SJSA1 (cell line): ENCODE measurements at regions not wholly inside any gene's neighbourhood (a gene's known extent, or its start where the extent isn't known, plus 50 kb on each side); places are given as distances from the start of the nearest gene placed in this dataset.

ENCODE experiments used
- DNase-seq, 2 experiments: peaks; one replicate each; pipeline ENCODE4 v3.0.0-alpha.2; 2015 to 2020; ENCODE audit warnings: low spot score in 2 of 2, low read depth in 1 of 2
- H3K27ac ChIP-seq: fragments of 250-450 bp; sonication (Bioruptor Pico); 2 replicates; pipeline ENCODE4 v1.5.1; 2020; ENCODE audit warnings: mild to moderate bottlenecking, moderate library complexity
- H3K27me3 ChIP-seq: fragments of 250-450 bp; sonication (Bioruptor Pico); replicated peaks from 2 replicates; pipeline ENCODE4 v1.5.1; 2020; ENCODE audit warnings: mild to moderate bottlenecking, moderate library complexity
- H3K36me3 ChIP-seq: fragments of 250-450 bp; sonication (Bioruptor Pico); 2 replicates; pipeline ENCODE4 v1.5.1; 2020; ENCODE audit warnings: mild to moderate bottlenecking
- H3K4me1 ChIP-seq: fragments of 250-450 bp; sonication (Bioruptor Pico); replicated peaks from 2 replicates; pipeline ENCODE4 v1.6.1; 2021; ENCODE audit warnings: mild to moderate bottlenecking
- H3K4me3 ChIP-seq: fragments of 250-450 bp; sonication (Bioruptor Pico); 2 replicates; pipeline ENCODE4 v1.5.1; 2020; ENCODE audit warnings: mild to moderate bottlenecking
- H3K9me3 ChIP-seq: fragments of 250-450 bp; sonication (Bioruptor Pico); replicated peaks from 2 replicates; pipeline ENCODE4 v1.5.1; 2020; ENCODE audit warnings: mild to moderate bottlenecking

DNA sequence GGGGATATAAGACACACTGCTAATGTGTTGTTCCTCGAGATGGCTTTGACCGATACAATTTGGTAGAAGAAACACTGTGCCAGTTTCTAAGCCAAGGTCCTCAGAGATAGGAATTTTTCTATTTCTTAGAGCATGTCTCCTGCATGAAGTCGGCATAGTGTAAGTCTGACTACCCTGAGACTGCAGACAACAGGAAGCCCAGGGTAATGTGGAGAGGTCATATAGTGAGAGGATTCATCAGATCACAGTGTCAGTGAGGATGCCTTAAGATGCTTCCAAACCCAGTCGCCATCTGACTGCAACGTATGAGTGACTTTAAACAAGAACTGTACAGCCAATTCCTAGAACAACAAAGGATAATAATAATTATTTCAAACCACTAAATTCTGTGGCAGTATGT, 818.3 kb upstream of the GYPC start:
- H3K27ac ChIP-seq, result no peak overlapping the region
- no peak overlapping the region for H3K4me3 ChIP-seq
- DNase-seq, result no peak
- H3K9me3 ChIP-seq, result peaks cover 4% of the 10 kb centered on the region; the same call in 1 of the 2 replicates
- H3K36me3 ChIP-seq, result no peaks in the 10 kb centered on the region
- H3K4me1 ChIP-seq, result no peaks in the 10 kb centered on the region
- H3K27me3 ChIP-seq, result no peaks in the 10 kb centered on the region

DNA sequence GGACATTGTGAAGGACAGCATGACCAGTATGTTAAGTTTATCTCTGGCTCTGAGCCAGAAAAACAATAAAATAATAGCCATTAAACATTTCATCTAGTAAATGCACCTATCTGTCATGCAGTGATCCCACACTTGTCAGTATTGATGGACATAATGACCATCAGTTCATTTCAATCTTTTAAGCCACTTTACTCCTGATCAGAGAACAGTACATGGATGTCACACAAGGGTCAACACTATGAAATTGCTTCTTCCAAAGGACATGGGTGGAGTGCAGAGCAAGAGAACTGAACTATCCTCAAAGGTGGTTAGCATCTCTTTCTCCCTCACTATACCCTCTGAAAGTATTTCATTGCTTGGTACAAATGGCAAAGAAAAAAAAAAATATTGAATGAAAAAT, 816.0 kb upstream of the GYPC start:
- no peaks in the 10 kb centered on the region for H3K27me3 ChIP-seq
- H3K4me3 ChIP-seq, result no peak overlapping the region
- H3K9me3 ChIP-seq, result peaks cover 4% of the 10 kb centered on the region
- H3K27ac ChIP-seq, result no peak overlapping the region
- H3K4me1 ChIP-seq, result no peaks in the 10 kb centered on the region
- H3K36me3 ChIP-seq, result no peaks in the 10 kb centered on the region
- no peak for DNase-seq

DNA sequence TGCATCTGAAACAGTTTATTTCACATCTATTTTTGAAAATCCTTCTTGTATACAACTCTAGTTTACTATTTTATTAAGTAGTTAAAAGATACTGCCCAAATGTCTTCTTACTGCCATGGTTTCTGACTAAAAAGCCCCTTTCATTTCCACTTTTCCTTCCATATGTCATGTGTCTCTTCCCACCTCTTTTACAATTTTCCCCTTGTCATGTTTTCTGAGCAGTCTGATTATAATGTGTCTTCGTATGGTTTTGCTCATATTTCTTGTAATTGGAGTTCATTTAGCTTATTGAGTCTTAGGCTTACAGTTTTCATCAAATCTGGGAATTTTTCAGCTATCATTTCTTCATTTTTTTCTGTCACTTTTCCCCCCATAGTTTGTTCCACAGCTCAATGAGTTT, 813.9 kb upstream of the GYPC start:
- Histone ChIP-seq H3K4me3 (no peak overlapping the region), H3K9me3 (peaks cover 4% of the 10 kb centered on the region), H3K36me3 (no peaks in the 10 kb centered on the region), H3K27ac (no peak overlapping the region), H3K4me1 (no peaks in the 10 kb centered on the region), H3K27me3 (no peaks in the 10 kb centered on the region)
- DNase-seq, result no peak

DNA sequence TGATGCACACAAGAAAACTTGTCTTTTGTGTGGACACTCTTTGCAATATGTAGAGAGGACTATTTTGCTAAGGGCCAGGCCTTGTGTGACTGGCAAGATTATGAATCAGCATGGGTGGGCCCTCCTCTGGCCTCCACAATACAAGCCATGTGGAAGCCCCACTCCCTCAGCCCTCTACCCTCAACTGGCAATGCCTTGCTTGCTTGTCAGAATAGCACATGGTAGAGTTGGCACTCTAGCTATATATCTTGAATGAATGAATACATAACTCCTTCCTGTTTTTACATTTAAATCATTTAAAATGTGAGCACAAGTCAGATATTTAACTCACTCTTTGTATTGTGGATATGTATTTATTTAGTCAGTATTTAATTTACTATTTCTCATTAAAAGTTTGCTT, 805.4 kb upstream of the GYPC start:
- Histone ChIP-seq H3K4me3 (no peak overlapping the region), H3K36me3 (no peaks in the 10 kb centered on the region), H3K27ac (no peak overlapping the region), H3K27me3 (no peaks in the 10 kb centered on the region), H3K9me3 (no peaks in the 10 kb centered on the region; the same call in 1 of the 2 replicates), H3K4me1 (no peaks in the 10 kb centered on the region)
- DNase-seq, result no peak

DNA sequence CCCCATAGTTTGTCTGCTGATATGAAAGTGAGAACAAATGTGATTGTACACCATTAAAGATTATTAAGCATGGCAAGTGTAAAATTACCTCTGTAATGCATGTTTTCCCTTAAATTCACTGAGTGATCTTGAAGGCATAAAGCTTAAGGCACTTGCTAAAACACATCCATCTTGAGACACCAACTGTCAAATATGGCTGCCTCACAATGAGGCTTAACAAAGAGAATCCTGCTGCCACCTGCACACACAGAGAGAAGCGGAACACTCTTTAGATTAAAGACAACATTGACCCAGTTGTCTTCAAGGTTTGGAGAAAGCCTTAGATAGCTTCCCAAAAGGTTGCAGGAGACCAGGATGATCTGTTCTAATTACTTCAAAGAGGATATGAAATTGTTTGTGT, 803.6 kb upstream of the GYPC start:
- no peaks in the 10 kb centered on the region for H3K27me3 ChIP-seq
- H3K4me1 ChIP-seq, result no peaks in the 10 kb centered on the region
- H3K4me3 ChIP-seq, result no peak overlapping the region
- no peak overlapping the region for H3K27ac ChIP-seq
- H3K36me3 ChIP-seq, result no peaks in the 10 kb centered on the region
- H3K9me3 ChIP-seq, result no peaks in the 10 kb centered on the region; the same call in 1 of the 2 replicates
- DNase-seq, result no peak

DNA sequence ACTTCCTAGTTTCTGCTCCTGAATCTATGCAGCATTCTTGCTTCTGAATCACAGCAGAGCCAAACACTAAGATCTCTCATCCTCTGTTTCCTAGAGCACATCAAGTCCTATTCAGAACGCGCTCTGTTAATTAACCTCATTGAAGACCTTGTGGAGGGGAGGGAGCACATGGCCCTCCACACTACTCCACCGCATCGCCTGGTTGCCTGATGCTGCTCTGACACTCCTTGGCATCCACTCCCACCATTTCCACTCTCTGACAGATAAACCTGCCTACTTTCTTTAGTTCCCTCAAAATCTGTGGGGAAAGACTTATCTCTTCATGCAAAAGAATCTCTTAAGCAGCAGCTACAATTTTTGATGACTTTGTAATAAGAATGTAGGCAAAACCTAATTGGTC, 802.3 kb upstream of the GYPC start:
- Histone ChIP-seq H3K9me3 (no peaks in the 10 kb centered on the region; the same call in 1 of the 2 replicates), H3K36me3 (no peaks in the 10 kb centered on the region), H3K27ac (no peak overlapping the region), H3K4me3 (no peak overlapping the region), H3K4me1 (no peaks in the 10 kb centered on the region), H3K27me3 (no peaks in the 10 kb centered on the region)
- no peak for DNase-seq

DNA sequence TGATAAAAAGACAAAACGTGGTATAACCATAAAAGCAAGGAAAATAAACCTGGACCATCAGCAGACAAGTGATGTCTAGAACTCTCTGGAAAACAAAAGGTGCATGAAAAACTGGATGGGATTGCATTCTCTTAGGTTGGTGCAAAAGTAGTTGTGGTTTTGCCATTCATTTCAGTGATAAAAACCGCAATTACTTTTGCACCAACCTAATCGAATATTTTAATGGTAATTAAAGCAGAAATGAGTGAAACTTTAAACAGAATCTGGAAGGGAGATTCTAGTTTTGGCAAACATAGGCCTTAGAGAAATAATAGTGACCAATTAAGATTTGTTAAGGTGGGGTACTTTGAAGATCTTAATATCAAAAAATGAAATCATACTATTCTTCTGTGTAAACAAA, 800.8 kb upstream of the GYPC start:
- H3K36me3 ChIP-seq, result no peaks in the 10 kb centered on the region
- no peaks in the 10 kb centered on the region; the same call in 1 of the 2 replicates for H3K9me3 ChIP-seq
- H3K4me3 ChIP-seq, result no peak overlapping the region
- no peak overlapping the region for H3K27ac ChIP-seq
- H3K27me3 ChIP-seq, result no peaks in the 10 kb centered on the region
- no peak for DNase-seq
- no peaks in the 10 kb centered on the region for H3K4me1 ChIP-seq

DNA sequence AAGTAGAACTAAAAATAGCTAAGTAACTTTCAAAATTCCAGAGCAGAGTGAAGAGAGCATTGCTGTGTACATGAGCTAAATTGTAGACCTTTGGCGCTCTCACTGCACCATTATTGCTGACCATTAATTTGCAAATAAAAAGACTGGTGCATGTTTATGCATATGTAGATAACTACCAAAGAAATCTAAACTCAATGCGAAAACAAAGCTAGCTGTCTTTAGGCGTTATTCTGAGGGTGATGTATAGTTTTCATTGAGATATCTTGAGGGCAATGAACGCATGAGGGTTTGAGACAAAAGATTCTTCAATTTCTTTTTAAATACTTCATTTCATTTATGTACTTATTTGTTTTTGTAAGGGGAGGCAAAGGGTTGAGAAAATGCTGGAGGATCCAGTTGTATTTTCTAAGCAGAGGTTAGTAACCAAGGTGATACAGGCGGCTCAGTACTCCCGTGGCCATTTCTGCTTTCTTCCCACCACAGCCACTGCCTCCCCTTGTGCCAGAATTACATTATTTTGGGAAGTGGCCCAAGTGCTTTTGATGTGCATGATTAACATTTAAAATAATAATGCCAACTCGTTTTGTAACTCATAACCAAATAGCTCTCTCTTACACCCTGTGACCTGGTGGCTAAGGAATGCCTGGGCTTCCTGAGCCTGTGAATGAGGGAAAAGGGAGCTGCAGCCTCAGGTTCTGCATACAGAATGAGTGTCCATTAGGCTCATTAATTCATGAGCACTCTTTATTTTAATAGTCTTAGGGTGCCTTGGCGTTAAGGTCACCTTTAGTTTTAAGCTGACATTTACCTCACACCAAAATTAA, 797.8 kb upstream of the GYPC start:
- H3K9me3 ChIP-seq, result no peaks in the 10 kb centered on the region; the same call in 1 of the 2 replicates
- no peak overlapping the region for H3K27ac ChIP-seq
- no peak overlapping the region for H3K4me3 ChIP-seq
- H3K4me1 ChIP-seq, result no peaks in the 10 kb centered on the region
- no peak for DNase-seq
- H3K36me3 ChIP-seq, result no peaks in the 10 kb centered on the region
- H3K27me3 ChIP-seq, result no peaks in the 10 kb centered on the region

DNA sequence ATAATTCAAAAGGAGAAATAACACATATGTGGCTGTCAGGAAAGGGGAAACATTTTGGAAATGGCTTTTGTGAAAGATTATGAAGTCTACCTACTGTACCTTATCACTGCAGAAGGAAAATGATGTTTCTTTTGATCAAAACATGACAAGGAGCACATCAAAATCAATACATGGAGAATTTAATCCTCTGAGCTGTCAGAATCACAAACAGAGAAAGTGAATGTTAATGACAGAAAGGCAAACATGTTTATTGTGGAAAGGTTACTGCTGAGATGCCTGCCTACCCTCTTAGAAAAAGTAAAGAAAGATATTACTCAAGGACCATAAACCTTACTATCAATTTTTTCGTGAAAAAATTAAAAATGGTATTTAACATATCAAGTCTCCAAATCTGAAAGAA, 794.5 kb upstream of the GYPC start:
- no peaks in the 10 kb centered on the region for H3K36me3 ChIP-seq
- H3K27me3 ChIP-seq, result no peaks in the 10 kb centered on the region
- H3K4me3 ChIP-seq, result no peak overlapping the region
- no peak for DNase-seq
- no peak overlapping the region for H3K27ac ChIP-seq
- no peaks in the 10 kb centered on the region; the same call in 1 of the 2 replicates for H3K9me3 ChIP-seq
- H3K4me1 ChIP-seq, result no peaks in the 10 kb centered on the region

DNA sequence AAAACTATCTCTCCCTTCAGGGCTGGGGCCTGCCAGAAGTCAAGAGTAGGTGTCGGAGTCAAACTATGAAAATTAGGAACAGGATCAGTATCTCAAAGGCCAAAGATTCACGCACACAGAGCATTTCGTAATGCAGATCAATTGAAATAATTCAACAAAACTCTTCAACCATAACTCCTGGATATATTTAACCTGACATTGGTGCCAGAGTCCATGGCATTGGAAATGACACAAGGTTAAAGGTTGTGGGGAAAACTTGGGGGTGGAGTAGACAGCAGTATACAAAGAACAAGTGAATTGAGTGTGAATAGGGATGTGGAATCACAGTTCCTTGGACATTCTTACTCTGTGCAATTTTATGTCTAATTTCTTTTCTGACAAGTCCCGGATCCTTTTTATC, 788.0 kb upstream of the GYPC start:
- Histone ChIP-seq H3K4me3 (no peak overlapping the region), H3K4me1 (no peaks in the 10 kb centered on the region), H3K27ac (no peak overlapping the region), H3K27me3 (no peaks in the 10 kb centered on the region), H3K9me3 (no peaks in the 10 kb centered on the region), H3K36me3 (no peaks in the 10 kb centered on the region)
- DNase-seq, result no peak

DNA sequence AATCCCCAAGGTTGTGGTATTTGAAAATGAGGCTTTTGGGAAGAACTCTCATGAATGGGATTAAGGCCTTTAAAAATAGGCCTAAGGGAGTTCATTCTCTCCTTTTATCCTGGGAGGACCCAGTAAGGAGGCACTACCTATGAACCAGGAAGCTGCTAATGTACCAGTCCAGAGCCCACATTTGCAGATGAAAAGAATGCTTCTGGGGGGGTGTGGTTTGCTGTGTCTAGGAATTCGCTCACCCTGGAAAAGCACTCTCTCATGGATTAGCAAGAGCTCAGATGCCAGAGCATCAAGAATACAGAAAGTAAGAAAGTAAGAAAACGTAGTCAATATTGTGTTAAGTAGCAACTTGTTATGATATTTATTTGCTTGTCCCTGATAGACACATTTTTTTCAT, 785.7 kb upstream of the GYPC start:
- no peak overlapping the region for H3K4me3 ChIP-seq
- no peaks in the 10 kb centered on the region for H3K4me1 ChIP-seq
- H3K27ac ChIP-seq, result no peak overlapping the region
- no peaks in the 10 kb centered on the region for H3K36me3 ChIP-seq
- DNase-seq, result no peak
- H3K9me3 ChIP-seq, result no peaks in the 10 kb centered on the region
- no peaks in the 10 kb centered on the region for H3K27me3 ChIP-seq

DNA sequence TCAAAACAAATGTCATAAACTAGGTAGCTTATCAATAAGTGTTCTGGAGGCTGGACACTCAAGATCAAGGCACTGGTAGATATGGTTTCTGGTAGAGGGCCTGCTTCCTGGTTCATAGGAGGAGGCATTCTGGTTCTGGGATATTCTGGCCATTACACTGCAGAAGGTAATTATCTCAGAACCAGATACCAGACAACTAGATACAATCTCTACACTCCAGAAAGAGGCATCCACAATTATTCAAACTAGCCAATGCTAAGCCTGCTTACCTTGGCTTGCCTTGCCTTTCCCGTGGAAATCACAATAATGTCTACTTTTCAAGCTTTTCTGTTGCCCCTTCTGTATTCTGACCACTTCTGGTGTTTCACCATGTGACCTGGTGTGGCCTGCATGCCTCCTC, 785.2 kb upstream of the GYPC start:
- no peak overlapping the region for H3K27ac ChIP-seq
- no peaks in the 10 kb centered on the region for H3K9me3 ChIP-seq
- H3K36me3 ChIP-seq, result no peaks in the 10 kb centered on the region
- DNase-seq, result no peak
- H3K4me3 ChIP-seq, result no peak overlapping the region
- no peaks in the 10 kb centered on the region for H3K27me3 ChIP-seq
- H3K4me1 ChIP-seq, result no peaks in the 10 kb centered on the region

DNA sequence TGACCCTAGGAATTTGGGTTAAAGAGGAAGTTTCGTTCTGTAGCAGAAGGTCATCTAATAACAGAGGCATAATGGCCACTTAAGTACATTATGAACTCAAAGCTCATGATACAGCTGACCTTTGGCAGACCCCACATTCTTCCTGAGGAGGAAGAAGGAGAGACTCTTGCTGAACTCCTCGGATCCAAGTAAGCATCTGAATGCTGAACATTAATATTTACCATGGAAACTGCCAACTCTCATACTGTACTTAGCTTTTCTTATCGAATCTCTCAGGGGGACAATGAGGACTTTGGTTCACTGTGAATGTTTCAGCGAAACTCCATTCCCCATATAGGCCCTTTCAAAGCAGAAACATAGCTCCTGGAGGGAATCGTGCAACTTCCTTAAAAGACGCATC, 781.4 kb upstream of the GYPC start:
- Histone ChIP-seq H3K36me3 (no peaks in the 10 kb centered on the region), H3K27me3 (no peaks in the 10 kb centered on the region), H3K4me1 (no peaks in the 10 kb centered on the region), H3K27ac (no peak overlapping the region), H3K4me3 (no peak overlapping the region), H3K9me3 (no peaks in the 10 kb centered on the region; the same call in 1 of the 2 replicates)
- DNase-seq, result no peak

DNA sequence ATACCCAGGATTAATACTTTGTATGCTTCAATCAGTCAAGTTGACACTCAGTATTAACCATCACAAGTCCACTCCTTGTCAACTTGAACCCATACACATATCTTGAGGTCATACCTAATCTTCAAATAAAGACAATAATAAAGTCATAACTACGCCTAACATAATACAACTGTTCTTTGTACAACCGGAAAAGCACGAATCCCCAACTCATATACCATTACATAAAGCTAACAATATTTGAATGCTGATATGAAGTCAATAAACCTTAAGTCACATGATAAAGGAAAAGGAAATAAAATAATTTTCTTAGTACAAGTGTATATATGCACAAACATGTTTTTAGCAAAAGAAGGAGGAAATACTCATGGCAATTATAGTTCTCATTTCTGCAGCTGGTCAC, 770.6 kb upstream of the GYPC start:
- Histone ChIP-seq H3K36me3 (no peaks in the 10 kb centered on the region), H3K4me1 (no peaks in the 10 kb centered on the region), H3K9me3 (0 out of 2 replicates have a peak, but pooled peaks cover 5% of the 10 kb centered on the region), H3K27me3 (no peaks in the 10 kb centered on the region), H3K27ac (no peak overlapping the region), H3K4me3 (no peak overlapping the region)
- DNase-seq, result no peak

DNA sequence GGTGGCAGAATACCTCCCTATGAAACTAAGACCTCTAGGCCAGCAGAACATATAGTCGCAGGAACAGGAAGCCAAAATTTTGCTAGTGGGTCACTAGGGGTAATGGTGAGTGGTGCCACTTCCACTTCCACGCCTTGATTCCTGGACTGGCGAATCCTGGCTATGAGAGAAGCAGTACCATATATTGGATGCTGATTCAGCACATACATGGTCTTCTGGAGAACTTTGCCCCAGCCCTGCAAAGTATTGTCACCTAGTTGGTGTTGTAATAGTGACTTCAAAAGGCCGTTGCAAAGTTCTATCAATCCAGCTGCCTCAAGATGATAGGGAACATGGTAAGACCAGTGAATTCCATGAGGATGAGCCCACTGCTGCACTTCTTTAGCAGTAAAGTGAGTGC, 769.8 kb upstream of the GYPC start:
- 0 out of 2 replicates have a peak, but pooled peaks cover 5% of the 10 kb centered on the region for H3K9me3 ChIP-seq
- DNase-seq, result no peak
- H3K4me1 ChIP-seq, result no peaks in the 10 kb centered on the region
- no peak overlapping the region for H3K4me3 ChIP-seq
- H3K27me3 ChIP-seq, result no peaks in the 10 kb centered on the region
- H3K36me3 ChIP-seq, result no peaks in the 10 kb centered on the region
- H3K27ac ChIP-seq, result no peak overlapping the region
